Astrocyte (in vitro differentiated cells and primary cell): ENCODE measurements at regions not wholly inside any gene's neighbourhood (a gene's known extent, or its start where the extent isn't known, plus 50 kb on each side); places are given as distances from the start of the nearest gene placed in this dataset.

ENCODE experiments used
- CTCF ChIP-seq: IDR thresholded peaks from 2 replicates; pipeline ENCODE4 v1.5.1; 2011; ENCODE audit warnings: low read depth, mild to moderate bottlenecking, inconsistent platforms, low read length, moderate library complexity; ENCODE audit not compliant: insufficient read depth
- EZH2 ChIP-seq: IDR thresholded peaks from 2 replicates; pipeline ENCODE4 v1.6.1; 2012; ENCODE audit warnings: mild to moderate bottlenecking, low read length, inconsistent platforms; ENCODE audit not compliant: insufficient read depth

GRCh38 chr2:45203400-45203799 is 194.1 kb upstream of the SIX2 start:
- TF ChIP-seq CTCF (no peak), EZH2 (no peak)
